HEK293 (cell line): ENCODE measurements at regions not wholly inside any gene's neighbourhood (a gene's known extent, or its start where the extent isn't known, plus 50 kb on each side); places are given as distances from the start of the nearest gene placed in this dataset.
A peak's percentile ranks its signal among the peaks of the same experiment; 100 is the strongest.

Source experiments
- CTCF ChIA-PET: fragments of 350-600 bp; formaldehyde crosslinking; extraction: SDS; loops from one replicate; lab custom pipeline; 2021; ENCODE audit warnings: antibody characterized with exemption; lab: Yijun Ruan, JAX
- POLR2A ChIA-PET: fragments of 300-600 bp; formaldehyde crosslinking; extraction: SDS; loops from one replicate; lab custom pipeline; 2020; ENCODE audit warnings: antibody characterized with exemption, inconsistent platforms; lab: Yijun Ruan, JAX
- H3K27ac ChIP-seq: fragments of 200-500 bp; sonication (Bioruptor generic); 2 replicates; pipeline ENCODE4 v1.5.1; 2014; ENCODE audit warnings: low read depth, low read length, control low read depth, inconsistent platforms; ENCODE audit errors: extremely low read depth
- H3K36me3 ChIP-seq, 2 experiments: fragments of 200-500 bp in 1 of 2; sonication (Bioruptor generic) in 1 of 2; 1 replicate in 1 of 2; 2 replicates in 1 of 2; pipeline ENCODE4 v1.5.1; 2014 to 2017; ENCODE audit warnings: inconsistent platforms in 2 of 2, low read length in 2 of 2; ENCODE audit not compliant: control insufficient read depth in 2 of 2, insufficient read depth in 1 of 2
- H3K4me1 ChIP-seq: fragments of 200-500 bp; sonication (Bioruptor generic); 2 replicates; pipeline ENCODE4 v1.5.1; 2014; ENCODE audit warnings: mild to moderate bottlenecking, low read length, inconsistent platforms; ENCODE audit not compliant: control insufficient read depth, insufficient read depth
- H3K4me3 ChIP-seq: 2 replicates; pipeline ENCODE4 v1.5.1; 2011; ENCODE audit warnings: low read depth, mild to moderate bottlenecking, control low read depth, low read length, moderate library complexity
- H3K9me3 ChIP-seq: fragments of 200-500 bp; sonication (Bioruptor generic); 2 replicates; pipeline ENCODE4 v1.5.1; 2014; ENCODE audit warnings: low read depth, low read length, inconsistent platforms; ENCODE audit not compliant: control insufficient read depth, insufficient read depth
- HOXA7 ChIP-seq: sonication (generic); formaldehyde crosslinking; IDR thresholded peaks from 2 replicates; pipeline ENCODE4 v1.8.1; 2022; ENCODE audit warnings: missing genetic modification reagents, borderline replicate concordance
- KLF10 ChIP-seq: fragments of 450-650 bp; IDR thresholded peaks from 2 replicates; pipeline ENCODE4 v1.5.1; 2018; ENCODE audit warnings: missing biosample characterization, mild to moderate bottlenecking, missing genetic modification characterization
- MEIS1 ChIP-seq: sonication (generic); formaldehyde crosslinking; IDR thresholded peaks from 2 replicates; pipeline ENCODE4 v1.8.1; 2022; ENCODE audit warnings: missing genetic modification reagents, mild to moderate bottlenecking, borderline replicate concordance
- PATZ1 ChIP-seq: fragments of 450-650 bp; formaldehyde crosslinking; IDR thresholded peaks from 2 replicates; pipeline ENCODE4 v1.5.1; 2016; ENCODE audit warnings: missing biosample characterization, missing genetic modification characterization
- PRDM10 ChIP-seq: fragments of 450-650 bp; formaldehyde crosslinking; IDR thresholded peaks from 2 replicates; pipeline ENCODE4 v1.5.1; 2016; ENCODE audit warnings: missing biosample characterization, missing genetic modification characterization
- SCRT1 ChIP-seq: fragments of 450-650 bp; formaldehyde crosslinking; IDR thresholded peaks from 2 replicates; pipeline ENCODE4 v1.5.1; 2016; ENCODE audit warnings: missing biosample characterization, missing genetic modification characterization, borderline replicate concordance
- TRIM28 ChIP-seq: IDR thresholded peaks from 2 replicates; pipeline ENCODE4 v1.6.1; 2011; ENCODE audit warnings: low read length, control low read depth, borderline replicate concordance
- ZBTB17 ChIP-seq: fragments of 450-650 bp; formaldehyde crosslinking; IDR thresholded peaks from 2 replicates; pipeline ENCODE4 v1.5.1; 2016; ENCODE audit warnings: missing biosample characterization, missing genetic modification characterization
- ZEB2 ChIP-seq: fragments of 450-650 bp; formaldehyde crosslinking; IDR thresholded peaks from 2 replicates; pipeline ENCODE4 v1.5.1; 2016; ENCODE audit warnings: missing biosample characterization, missing genetic modification characterization
- ZNF114 ChIP-seq: fragments of 450-650 bp; formaldehyde crosslinking; IDR thresholded peaks from 2 replicates; pipeline ENCODE4 v1.5.0; 2017; ENCODE audit warnings: missing biosample characterization, missing genetic modification characterization
- ZNF157 ChIP-seq: fragments of 450-650 bp; formaldehyde crosslinking; IDR thresholded peaks from 2 replicates; pipeline ENCODE4 v1.5.1; 2016; ENCODE audit warnings: missing biosample characterization, missing genetic modification characterization
- ZNF175 ChIP-seq: fragments of 450-650 bp; formaldehyde crosslinking; IDR thresholded peaks from 2 replicates; pipeline ENCODE4 v1.5.1; 2016; ENCODE audit warnings: missing biosample characterization, missing genetic modification characterization
- ZNF221 ChIP-seq: fragments of 450-650 bp; formaldehyde crosslinking; IDR thresholded peaks from 2 replicates; pipeline ENCODE4 v1.5.1; 2017; ENCODE audit warnings: missing biosample characterization, missing genetic modification characterization, borderline replicate concordance
- ZNF23 ChIP-seq: fragments of 450-650 bp; formaldehyde crosslinking; IDR thresholded peaks from 2 replicates; pipeline ENCODE4 v1.5.1; 2016; ENCODE audit warnings: missing biosample characterization, missing genetic modification characterization, borderline replicate concordance
- ZNF362 ChIP-seq: fragments of 450-650 bp; formaldehyde crosslinking; IDR thresholded peaks from 2 replicates; pipeline ENCODE4 v1.5.1; 2016; ENCODE audit warnings: missing biosample characterization, missing genetic modification characterization
- ZNF366 ChIP-seq: fragments of 450-650 bp; formaldehyde crosslinking; conservative IDR thresholded peaks from 2 replicates; pipeline ENCODE4 v1.5.1; 2016; ENCODE audit warnings: missing biosample characterization, missing genetic modification characterization
- ZNF394 ChIP-seq: fragments of 450-650 bp; formaldehyde crosslinking; IDR thresholded peaks from 2 replicates; pipeline ENCODE4 v1.5.1; 2016; ENCODE audit warnings: missing biosample characterization, missing genetic modification characterization, mild to moderate bottlenecking, moderate library complexity, borderline replicate concordance
- ZNF426 ChIP-seq: fragments of 450-650 bp; formaldehyde crosslinking; IDR thresholded peaks from 2 replicates; pipeline ENCODE4 v1.5.1; 2017; ENCODE audit warnings: missing biosample characterization, missing genetic modification characterization, mild to moderate bottlenecking, inconsistent platforms, moderate library complexity
- ZNF501 ChIP-seq: fragments of 450-650 bp; formaldehyde crosslinking; IDR thresholded peaks from 2 replicates; pipeline ENCODE4 v1.5.1; 2016; ENCODE audit warnings: missing biosample characterization, missing genetic modification characterization
- ZNF548 ChIP-seq: fragments of 450-650 bp; formaldehyde crosslinking; IDR thresholded peaks from 2 replicates; pipeline ENCODE4 v1.5.1; 2016; ENCODE audit warnings: missing biosample characterization, missing genetic modification characterization
- ZNF670 ChIP-seq: fragments of 450-650 bp; formaldehyde crosslinking; IDR thresholded peaks from 2 replicates; pipeline ENCODE4 v1.5.1; 2016; ENCODE audit warnings: missing biosample characterization, missing genetic modification characterization, low read depth
- ZNF692 ChIP-seq: fragments of 450-650 bp; formaldehyde crosslinking; IDR thresholded peaks from 2 replicates; pipeline ENCODE4 v1.5.1; 2016; ENCODE audit warnings: missing biosample characterization, missing genetic modification characterization
- ZNF747 ChIP-seq: fragments of 450-650 bp; formaldehyde crosslinking; IDR thresholded peaks from 2 replicates; pipeline ENCODE4 v1.5.1; 2016; ENCODE audit warnings: missing biosample characterization, missing genetic modification characterization
- ZNF776 ChIP-seq: fragments of 450-650 bp; formaldehyde crosslinking; IDR thresholded peaks from 2 replicates; pipeline ENCODE4 v1.5.0; 2017; ENCODE audit warnings: missing biosample characterization, missing genetic modification characterization, borderline replicate concordance

DNA sequence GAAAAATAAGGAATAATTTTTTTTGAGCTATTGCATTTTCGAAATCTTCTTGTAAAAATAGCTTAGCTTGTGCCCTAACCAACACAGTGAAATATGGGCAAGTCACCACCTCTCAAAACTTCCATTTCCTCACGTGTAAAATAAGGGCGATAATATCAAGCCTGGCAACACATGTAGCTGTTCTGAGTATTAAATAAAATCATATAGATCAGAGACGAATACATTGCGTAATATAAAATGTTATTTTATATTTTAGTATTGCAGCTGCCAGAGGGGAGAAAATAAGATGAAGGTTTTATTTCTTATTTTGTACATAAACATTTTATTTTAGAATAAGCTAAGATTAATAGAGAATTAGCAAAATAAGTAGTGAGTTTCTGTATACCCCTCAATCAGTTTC lies 85.9 kb downstream of the C21orf91 start:
- H3K9me3 ChIP-seq: no peaks in the 10 kb centered on the region
- no peak for TF ChIP-seq ZNF692 (tag by site-specific recombination)
- TF ChIP-seq ZNF548 (tag by site-specific recombination): no peak
- no peak for TF ChIP-seq ZNF157 (tag by site-specific recombination)
- TF ChIP-seq ZNF776 (tag by site-specific recombination): no peak
- no peak for TF ChIP-seq PRDM10
- TF ChIP-seq ZNF670 (tag by site-specific recombination): no peak
- no peak for TF ChIP-seq ZNF23 (tag by site-specific recombination)
- no peak for TF ChIP-seq PATZ1
- no peak for TF ChIP-seq KLF10 (tag by site-specific recombination)
- TF ChIP-seq SCRT1 (tag by site-specific recombination): no peak
- no peak for TF ChIP-seq ZNF501 (tag by site-specific recombination)
- TF ChIP-seq ZEB2 (tag by site-specific recombination): no peak
- no peaks in the 10 kb centered on the region for H3K36me3 ChIP-seq
- CTCF ChIA-PET: no interaction called here
- POLR2A ChIA-PET: no interaction called here
- H3K4me1 ChIP-seq: no peaks in the 10 kb centered on the region
- no peak overlapping the region for H3K27ac ChIP-seq
- no peak overlapping the region for H3K4me3 ChIP-seq

DNA sequence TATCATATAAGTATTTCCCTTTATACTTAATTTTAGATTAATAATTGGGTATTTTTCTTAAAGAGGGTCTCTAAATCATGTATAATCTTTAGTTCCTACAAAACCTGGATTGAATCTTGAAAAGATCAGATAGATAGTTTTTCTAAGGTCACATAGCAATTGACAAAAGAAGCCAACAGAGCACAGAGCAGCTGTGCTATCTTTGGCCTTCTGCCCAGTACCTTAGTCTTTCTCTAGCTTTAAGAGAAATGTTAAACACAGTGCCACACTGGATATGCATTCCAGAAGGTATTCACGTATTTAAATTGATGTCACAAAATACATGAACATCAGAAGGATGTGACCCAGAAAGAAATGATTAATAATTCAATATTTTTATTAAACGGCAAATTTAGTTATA lies 86.8 kb downstream of the C21orf91 start:
- Histone ChIP-seq H3K4me3 (no peak overlapping the region), H3K9me3 (no peaks in the 10 kb centered on the region), H3K27ac (no peak overlapping the region), H3K4me1 (no peaks in the 10 kb centered on the region)
- no peak for TF ChIP-seq ZNF394 (tag by site-specific recombination)
- TF ChIP-seq ZNF366 (tag by site-specific recombination): no peak
- TF ChIP-seq ZBTB17 (tag by site-specific recombination): no peak
- TF ChIP-seq, all 188 proteins: peak for 0
- ChIA-PET POLR2A (no interaction called here), CTCF (no interaction called here)
- H3K36me3 ChIP-seq: no peaks in the 10 kb centered on the region

DNA sequence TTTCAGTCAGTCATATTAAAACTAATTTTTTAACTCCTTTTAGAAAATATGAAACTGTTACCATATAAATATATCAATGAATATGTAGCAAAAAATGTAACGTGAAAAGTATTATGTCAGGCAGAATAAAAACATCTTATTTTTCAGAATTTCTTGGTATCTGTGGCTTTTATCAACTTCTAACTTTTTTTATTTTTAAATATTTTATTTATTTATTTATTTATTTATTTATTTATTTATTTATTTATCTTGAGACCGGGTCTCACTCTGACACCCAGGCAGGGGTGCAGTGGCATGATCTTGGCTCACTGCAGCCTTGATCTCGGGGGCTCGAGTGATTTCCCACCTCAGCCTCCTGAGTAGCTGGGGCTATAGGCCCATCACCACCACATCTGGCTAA lies 87.6 kb downstream of the C21orf91 start:
- H3K4me3 ChIP-seq: no peak overlapping the region
- ChIA-PET CTCF (no interaction called here), POLR2A (no interaction called here)
- no peak overlapping the region for H3K27ac ChIP-seq
- H3K36me3 ChIP-seq: no peaks in the 10 kb centered on the region
- H3K4me1 ChIP-seq: no peaks in the 10 kb centered on the region
- H3K9me3 ChIP-seq: no peaks in the 10 kb centered on the region
- TF ChIP-seq MEIS1 (CRISPR knock-in tag) (no peak), ZNF114 (tag by site-specific recombination) (no peak), ZNF175 (no peak), ZNF362 (tag by site-specific recombination) (no peak), HOXA7 (CRISPR knock-in tag) (no peak), ZNF221 (tag by site-specific recombination) (no peak), ZNF747 (tag by site-specific recombination) (no peak), TRIM28 (no peak), ZNF426 (tag by site-specific recombination) (peak; percentile 68)
